ENCODE measurements at regions not wholly inside any gene's neighbourhood (a gene's known extent, or its start where the extent isn't known, plus 50 kb on each side); places are given as distances from the start of the nearest gene placed in this dataset.

GRCh38 chr9:85208666-85209065 lies 533.1 kb downstream of the AGTPBP1 start:
- no peaks in the 10 kb centered on the region for H4K20me1 ChIP-seq (ENCODE audit: low read depth, low read length)
- no peaks in the 10 kb centered on the region for H3K79me2 ChIP-seq (ENCODE audit: insufficient read depth, low read length)
- H3K27ac ChIP-seq (ENCODE audit: low read depth, low read length): no peak overlapping the region
- H3F3A ChIP-seq (ENCODE audit: insufficient read depth): no peaks in the 10 kb centered on the region
- no peaks in the 10 kb centered on the region for H3K9me3 ChIP-seq (ENCODE audit: insufficient read depth, low read length)
- no peaks in the 10 kb centered on the region for H3K36me3 ChIP-seq (ENCODE audit: low read length)
- H3K9me2 ChIP-seq (replicated peaks; ENCODE audit: insufficient read depth, low read length): no peaks in the 10 kb centered on the region
- H3K4me3 ChIP-seq (ENCODE audit: insufficient read depth, low read length, poor library complexity, severe bottlenecking): no peak overlapping the region
- H2AFZ ChIP-seq (ENCODE audit: low read depth, low read length, severe bottlenecking): no peak overlapping the region
- no peak for TF ChIP-seq CTCF (IDR thresholded peaks at IDR 0.05; ENCODE audit: insufficient read depth, low read length, poor library complexity, severe bottlenecking)
- TF ChIP-seq EZH2phosphoT487 (conservative IDR thresholded peaks at IDR 0.05; ENCODE audit: low read length): no peak
- H3K27me3 ChIP-seq (ENCODE audit: low read length): no peaks in the 10 kb centered on the region
- H3K4me2 ChIP-seq (ENCODE audit: low read depth, low read length, poor library complexity, severe bottlenecking): no peak overlapping the region
- H3K9ac ChIP-seq (ENCODE audit: low read length): no peak overlapping the region

DNA sequence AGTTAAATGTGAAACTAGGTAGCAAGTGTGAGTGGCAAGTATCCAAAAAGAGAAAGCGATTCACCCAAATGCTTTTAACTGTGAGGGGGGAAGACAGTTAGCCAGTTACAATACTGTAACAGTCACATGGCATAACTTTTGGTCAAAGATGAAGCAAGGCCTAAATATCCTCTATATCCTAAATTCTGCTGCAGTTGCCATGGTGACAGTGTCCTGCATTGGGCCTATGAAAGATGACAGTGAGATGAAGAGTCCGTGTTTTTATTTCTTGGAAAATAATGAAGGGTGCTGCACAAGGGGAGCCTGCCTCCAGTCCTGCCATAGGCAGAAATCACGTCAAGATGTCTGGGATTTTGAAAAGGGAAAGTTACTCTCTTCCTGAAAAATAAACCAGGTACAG lies 534.6 kb downstream of the NTRK2 start:
- Histone ChIP-seq H3K79me2 (ENCODE audit: insufficient read depth, low read length) (no peaks in the 10 kb centered on the region), H4K20me1 (ENCODE audit: low read depth, low read length) (no peaks in the 10 kb centered on the region), H3K9ac (ENCODE audit: low read length) (no peak overlapping the region), H3K27ac (ENCODE audit: low read depth, low read length) (no peak overlapping the region), H3K9me3 (ENCODE audit: insufficient read depth, low read length) (no peaks in the 10 kb centered on the region), H3K4me3 (ENCODE audit: insufficient read depth, low read length, poor library complexity, severe bottlenecking) (no peak overlapping the region), H3K4me2 (ENCODE audit: low read depth, low read length, poor library complexity, severe bottlenecking) (no peak overlapping the region), H2AFZ (ENCODE audit: low read depth, low read length, severe bottlenecking) (no peak overlapping the region), H3K27me3 (ENCODE audit: low read length) (no peaks in the 10 kb centered on the region), H3F3A (ENCODE audit: insufficient read depth) (no peaks in the 10 kb centered on the region), H3K36me3 (ENCODE audit: low read length) (no peaks in the 10 kb centered on the region), H3K9me2 (replicated peaks; ENCODE audit: insufficient read depth, low read length) (no peaks in the 10 kb centered on the region)
- TF ChIP-seq CTCF (IDR thresholded peaks at IDR 0.05; ENCODE audit: insufficient read depth, low read length, poor library complexity, severe bottlenecking): no peak
- no peak for TF ChIP-seq EZH2phosphoT487 (conservative IDR thresholded peaks at IDR 0.05; ENCODE audit: low read length)

GRCh38 chr9:85202596-85202995 lies 533.1 kb downstream of the NTRK2 start:
- TF ChIP-seq EZH2phosphoT487 (conservative IDR thresholded peaks at IDR 0.05; ENCODE audit: low read length): no peak
- TF ChIP-seq CTCF (IDR thresholded peaks at IDR 0.05; ENCODE audit: insufficient read depth, low read length, poor library complexity, severe bottlenecking): no peak
- Histone ChIP-seq H3K36me3 (ENCODE audit: low read length) (no peaks in the 10 kb centered on the region), H3K9me3 (ENCODE audit: insufficient read depth, low read length) (no peaks in the 10 kb centered on the region), H3K4me3 (ENCODE audit: insufficient read depth, low read length, poor library complexity, severe bottlenecking) (no peak overlapping the region), H3K79me2 (ENCODE audit: insufficient read depth, low read length) (no peaks in the 10 kb centered on the region), H3K27me3 (ENCODE audit: low read length) (no peaks in the 10 kb centered on the region), H3K9ac (ENCODE audit: low read length) (no peak overlapping the region), H2AFZ (ENCODE audit: low read depth, low read length, severe bottlenecking) (no peak overlapping the region), H3K9me2 (replicated peaks; ENCODE audit: insufficient read depth, low read length) (no peaks in the 10 kb centered on the region), H4K20me1 (ENCODE audit: low read depth, low read length) (no peaks in the 10 kb centered on the region), H3K27ac (ENCODE audit: low read depth, low read length) (no peak overlapping the region), H3K4me2 (ENCODE audit: low read depth, low read length, poor library complexity, severe bottlenecking) (no peak overlapping the region), H3F3A (ENCODE audit: insufficient read depth) (no peaks in the 10 kb centered on the region)
